ENCODE measurements at regions not wholly inside any gene's neighbourhood (a gene's known extent, or its start where the extent isn't known, plus 50 kb on each side); places are given as distances from the start of the nearest gene placed in this dataset.

DNA sequence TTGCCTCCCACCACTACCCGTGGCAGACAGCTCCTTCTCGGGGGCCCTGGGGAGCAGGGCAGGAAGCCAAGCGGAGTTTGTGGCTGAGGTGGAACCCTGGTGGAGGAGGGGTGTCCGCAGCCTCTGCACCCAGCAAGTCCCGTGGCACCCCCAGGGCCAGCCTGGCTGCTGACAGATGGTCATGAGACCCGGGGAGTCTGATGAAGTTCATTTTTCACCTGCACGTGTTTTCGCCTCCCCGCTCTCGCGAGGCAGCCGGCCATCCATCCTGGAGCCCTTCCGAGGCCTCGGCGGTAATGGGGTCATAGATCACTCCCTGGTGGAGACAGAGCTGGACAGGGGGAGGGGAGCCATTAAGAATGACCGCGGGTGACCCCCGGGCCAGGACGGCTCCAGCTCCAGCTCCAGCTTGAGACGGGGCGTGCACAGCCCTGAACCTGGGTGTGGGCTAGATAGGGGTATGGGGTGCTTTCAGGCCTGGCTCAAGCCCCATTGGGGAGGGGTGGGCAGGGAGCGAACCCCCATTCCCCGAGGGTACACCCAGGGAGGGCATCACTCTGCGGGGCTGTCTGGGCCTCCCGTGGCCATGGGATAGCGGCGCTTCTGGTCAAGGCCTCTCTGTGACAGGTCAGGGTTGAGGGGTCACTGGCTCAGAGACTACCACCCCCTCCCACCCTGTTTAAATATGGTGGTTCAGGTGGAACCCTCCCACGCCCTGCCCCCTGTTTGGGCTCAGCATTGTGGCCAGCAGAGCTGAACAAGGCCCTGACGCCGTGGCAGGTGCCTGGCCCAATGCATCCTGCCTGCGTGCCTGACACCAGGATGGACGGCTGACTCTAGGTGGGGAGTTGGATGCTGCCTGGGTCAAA, 227.4 kb upstream of the GSE1 start:
- TF ChIP-seq POLR2AphosphoS5 (IDR thresholded peaks at IDR 0.05): no peak
- no peak for TF ChIP-seq POLR2A (IDR thresholded peaks at IDR 0.05)
- TF ChIP-seq EP300 (IDR thresholded peaks at IDR 0.05): no peak
- TF ChIP-seq, protein P1, sequence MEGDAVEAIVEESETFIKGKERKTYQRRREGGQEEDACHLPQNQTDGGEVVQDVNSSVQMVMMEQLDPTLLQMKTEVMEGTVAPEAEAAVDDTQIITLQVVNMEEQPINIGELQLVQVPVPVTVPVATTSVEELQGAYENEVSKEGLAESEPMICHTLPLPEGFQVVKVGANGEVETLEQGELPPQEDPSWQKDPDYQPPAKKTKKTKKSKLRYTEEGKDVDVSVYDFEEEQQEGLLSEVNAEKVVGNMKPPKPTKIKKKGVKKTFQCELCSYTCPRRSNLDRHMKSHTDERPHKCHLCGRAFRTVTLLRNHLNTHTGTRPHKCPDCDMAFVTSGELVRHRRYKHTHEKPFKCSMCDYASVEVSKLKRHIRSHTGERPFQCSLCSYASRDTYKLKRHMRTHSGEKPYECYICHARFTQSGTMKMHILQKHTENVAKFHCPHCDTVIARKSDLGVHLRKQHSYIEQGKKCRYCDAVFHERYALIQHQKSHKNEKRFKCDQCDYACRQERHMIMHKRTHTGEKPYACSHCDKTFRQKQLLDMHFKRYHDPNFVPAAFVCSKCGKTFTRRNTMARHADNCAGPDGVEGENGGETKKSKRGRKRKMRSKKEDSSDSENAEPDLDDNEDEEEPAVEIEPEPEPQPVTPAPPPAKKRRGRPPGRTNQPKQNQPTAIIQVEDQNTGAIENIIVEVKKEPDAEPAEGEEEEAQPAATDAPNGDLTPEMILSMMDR (IDR thresholded peaks at IDR 0.05): no peak
- no peaks in the 10 kb centered on the region for H3K9me3 ChIP-seq
- H3K4me1 ChIP-seq: peaks cover 10 to 43% (median 27%) of the 10 kb centered on the region in 4 donors
- intact Hi-C loops (cut with DNase I; ENCODE audit: low total_unique reads): no loop called here
- peak in 1 of 2 donors; percentile 44 for DNase-seq
- no peaks in the 10 kb centered on the region for H3K27me3 ChIP-seq
- 67 to 75% (median 68%) methylated on average over 21 to 32 of the region's 32 CpGs for WGBS, 5 donors
- no peak overlapping the region for H3K4me3 ChIP-seq
- peak overlapping the region in 2 of 5 donors; percentile 4 to 15 for H3K27ac ChIP-seq
- H3K36me3 ChIP-seq: no peaks in the 10 kb centered on the region

DNA sequence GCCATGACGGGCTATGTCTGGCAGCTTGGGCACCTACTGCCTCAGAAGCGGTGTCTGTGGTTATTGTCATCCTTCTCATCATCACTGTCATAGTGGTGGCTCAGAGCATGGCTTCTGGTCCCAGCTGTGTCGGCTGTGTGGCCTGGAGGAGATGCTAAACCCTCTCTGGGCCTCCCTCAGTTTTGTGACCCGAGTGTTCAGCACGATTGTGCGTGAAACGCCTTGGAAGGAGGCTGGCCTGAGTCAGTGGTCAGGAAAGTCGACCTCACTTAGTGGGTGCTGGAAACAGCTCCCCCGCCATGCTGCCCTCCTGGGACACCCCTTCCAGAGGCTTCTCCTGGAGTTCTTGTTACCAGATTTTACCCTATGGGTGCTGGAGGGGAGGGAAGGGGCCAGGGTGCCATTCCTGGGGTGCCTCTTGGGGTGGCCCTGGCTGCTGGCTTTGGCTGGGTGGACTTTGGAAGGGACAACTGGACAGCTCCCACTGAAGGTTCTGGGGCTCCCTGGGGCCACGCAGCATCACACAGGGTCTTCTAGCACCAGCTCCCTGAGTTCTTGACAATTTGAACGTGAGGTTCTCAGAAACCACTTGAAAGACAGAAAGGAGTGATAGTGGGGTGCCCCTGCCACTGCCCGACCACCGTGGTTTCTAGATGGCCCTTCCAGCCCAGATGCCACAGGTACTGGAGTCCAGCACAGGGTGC, 226.5 kb upstream of the GSE1 start:
- TF ChIP-seq POLR2AphosphoS5 (IDR thresholded peaks at IDR 0.05) (no peak), EP300 (IDR thresholded peaks at IDR 0.05) (no peak), POLR2A (IDR thresholded peaks at IDR 0.05) (no peak)
- TF ChIP-seq, protein P1 (IDR thresholded peaks at IDR 0.05): no peak
- H3K27ac ChIP-seq: no peak overlapping the region
- H3K9me3 ChIP-seq: no peaks in the 10 kb centered on the region
- H3K27me3 ChIP-seq: no peaks in the 10 kb centered on the region
- H3K4me3 ChIP-seq: no peak overlapping the region
- intact Hi-C loops (cut with DNase I; ENCODE audit: low total_unique reads): no loop called here
- no peak for DNase-seq
- 83 to 94% (median 91%) methylated on average over 9 to 13 of the region's 13 CpGs for WGBS, 5 donors
- H3K4me1 ChIP-seq: peaks cover 7 to 46% (median 28%) of the 10 kb centered on the region in 4 donors
- H3K36me3 ChIP-seq: no peaks in the 10 kb centered on the region

- peaks cover 2 to 41% (median 25%) of the 10 kb centered on the region in 4 donors for H3K4me1 ChIP-seq
- H3K27me3 ChIP-seq: no peaks in the 10 kb centered on the region
- intact Hi-C loops (cut with DNase I; ENCODE audit: low total_unique reads): no loop called here
- no peaks in the 10 kb centered on the region for H3K36me3 ChIP-seq
- 92 to 95% (median 94%) methylated on average over 9 to 11 of the region's 11 CpGs for WGBS, 5 donors
- no peak overlapping the region for H3K4me3 ChIP-seq
- DNase-seq: no peak
- TF ChIP-seq, protein P1 (IDR thresholded peaks at IDR 0.05): no peak
- TF ChIP-seq POLR2AphosphoS5 (IDR thresholded peaks at IDR 0.05) (no peak), POLR2A (IDR thresholded peaks at IDR 0.05) (no peak), EP300 (IDR thresholded peaks at IDR 0.05) (no peak)
- no peaks in the 10 kb centered on the region for H3K9me3 ChIP-seq
- no peak overlapping the region for H3K27ac ChIP-seq
These were observed 226.0 kb upstream of the GSE1 start for GRCh38 chr16:85387171-85387507.

DNA sequence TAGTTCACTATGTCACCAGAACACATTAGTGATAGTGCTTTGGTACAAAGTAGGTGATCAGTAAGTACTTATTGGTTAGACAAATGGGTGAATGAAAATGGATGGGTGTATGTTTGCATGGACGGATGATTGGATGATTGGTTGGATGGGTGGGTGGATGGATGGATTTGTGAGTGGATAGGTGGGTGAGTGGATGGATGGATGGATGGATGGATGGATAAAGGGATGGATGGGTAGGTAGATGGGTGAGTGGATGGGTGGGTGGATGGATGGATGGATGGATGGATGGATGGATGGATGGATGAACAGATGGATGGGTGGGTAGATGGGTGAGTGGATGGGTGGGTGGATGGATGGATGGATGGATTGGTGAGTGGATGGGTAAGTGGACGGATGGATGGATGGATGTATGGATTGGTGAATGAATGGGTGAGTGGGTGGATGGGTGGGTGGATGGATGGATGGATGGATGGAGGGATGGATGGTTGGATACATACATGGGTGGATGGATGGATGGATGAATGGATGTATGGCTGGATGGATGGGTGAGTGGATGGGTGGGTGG, 225.3 kb upstream of the GSE1 start:
- WGBS, 5 donors: 94 to 97% (median 95%) methylated on average over 2 of the region's 2 CpGs
- DNase-seq: no peak

More for the DNA sequence above, 225.3 kb upstream of the GSE1 start:
- Histone ChIP-seq H3K36me3 (no peaks in the 10 kb centered on the region), H3K4me3 (no peak overlapping the region), H3K4me1 (peaks cover 0 to 35% (median 22%) of the 10 kb centered on the region in 4 donors), H3K9me3 (no peaks in the 10 kb centered on the region), H3K27me3 (no peaks in the 10 kb centered on the region), H3K27ac (no peak overlapping the region)
- intact Hi-C loops (cut with DNase I; ENCODE audit: low total_unique reads): no loop called here
- TF ChIP-seq, protein P1 (IDR thresholded peaks at IDR 0.05): no peak
- TF ChIP-seq POLR2A (IDR thresholded peaks at IDR 0.05) (no peak), EP300 (IDR thresholded peaks at IDR 0.05) (no peak), POLR2AphosphoS5 (IDR thresholded peaks at IDR 0.05) (no peak)
